HG03565 (cell line): ENCODE measurements at regions not wholly inside any gene's neighbourhood (a gene's known extent, or its start where the extent isn't known, plus 50 kb on each side); places are given as distances from the start of the nearest gene placed in this dataset.

ENCODE experiments used
- ATAC-seq: cut with Tn5 transposase; IDR thresholded peaks from one replicate; pipeline ENCODE4 v1.9.1; 2021; ENCODE audit warnings: mild to moderate bottlenecking, moderate library complexity; ENCODE audit not compliant: unreplicated experiment

DNA sequence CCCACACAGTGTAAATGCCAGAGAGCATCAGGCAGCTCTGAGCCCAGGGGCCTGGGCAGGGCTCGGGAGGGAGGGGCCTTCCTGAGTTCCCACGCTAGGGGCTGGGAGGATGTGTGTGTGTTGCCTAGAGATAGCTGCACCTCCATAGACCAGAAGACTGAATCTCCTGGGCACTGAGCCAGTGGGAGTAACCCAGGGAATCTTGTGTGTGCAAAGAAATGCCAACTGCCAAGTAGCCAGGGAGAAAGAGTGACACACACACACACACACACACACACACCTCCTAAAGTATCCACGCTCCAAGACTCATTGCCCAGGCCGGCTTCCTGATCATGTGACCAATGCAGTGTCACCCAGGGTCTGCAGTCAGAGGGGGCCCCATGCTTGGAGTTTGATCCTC, 166.2 kb upstream of the RPL38 start:
- ATAC-seq = no peak

DNA sequence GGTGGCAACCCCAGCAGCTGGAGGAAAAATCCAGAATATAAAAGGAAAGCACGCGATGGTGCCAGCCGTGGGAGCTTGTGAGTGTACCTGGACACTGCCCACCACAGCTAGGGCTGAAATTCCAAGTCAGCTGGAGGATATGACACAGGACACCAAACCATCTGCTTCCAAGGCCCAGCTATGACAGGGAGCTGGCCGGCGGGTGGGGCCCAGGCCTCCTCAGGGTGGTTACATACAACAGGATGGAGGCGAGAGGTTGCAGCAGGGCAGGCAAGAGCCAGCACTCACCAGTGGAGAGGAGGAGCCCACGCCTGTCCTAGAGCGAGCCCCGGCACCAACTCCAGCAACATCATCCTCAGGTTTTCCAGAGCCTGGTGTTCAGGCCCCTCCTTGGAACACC, 163.2 kb upstream of the RPL38 start:
- ATAC-seq = no peak

DNA sequence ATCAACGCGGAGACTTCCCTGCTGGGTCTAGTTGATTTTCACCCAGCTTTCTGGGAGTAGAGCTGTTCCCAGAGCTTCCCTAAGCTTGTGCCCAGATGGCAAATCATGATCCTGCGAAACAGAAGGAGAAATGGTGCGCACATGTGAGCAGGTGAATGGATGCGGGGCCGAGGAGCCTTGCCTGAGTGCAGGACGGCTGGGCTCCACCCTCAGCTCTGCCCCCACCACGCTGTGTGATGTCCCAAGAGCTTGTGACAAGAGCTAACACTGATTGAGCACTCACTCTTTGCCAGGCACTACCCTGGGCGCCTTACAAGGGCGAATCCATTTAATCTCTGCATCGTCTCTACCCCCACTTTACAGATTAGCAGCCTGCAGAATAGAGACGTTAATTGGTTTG, 162.7 kb upstream of the RPL38 start:
- ATAC-seq = no peak

DNA sequence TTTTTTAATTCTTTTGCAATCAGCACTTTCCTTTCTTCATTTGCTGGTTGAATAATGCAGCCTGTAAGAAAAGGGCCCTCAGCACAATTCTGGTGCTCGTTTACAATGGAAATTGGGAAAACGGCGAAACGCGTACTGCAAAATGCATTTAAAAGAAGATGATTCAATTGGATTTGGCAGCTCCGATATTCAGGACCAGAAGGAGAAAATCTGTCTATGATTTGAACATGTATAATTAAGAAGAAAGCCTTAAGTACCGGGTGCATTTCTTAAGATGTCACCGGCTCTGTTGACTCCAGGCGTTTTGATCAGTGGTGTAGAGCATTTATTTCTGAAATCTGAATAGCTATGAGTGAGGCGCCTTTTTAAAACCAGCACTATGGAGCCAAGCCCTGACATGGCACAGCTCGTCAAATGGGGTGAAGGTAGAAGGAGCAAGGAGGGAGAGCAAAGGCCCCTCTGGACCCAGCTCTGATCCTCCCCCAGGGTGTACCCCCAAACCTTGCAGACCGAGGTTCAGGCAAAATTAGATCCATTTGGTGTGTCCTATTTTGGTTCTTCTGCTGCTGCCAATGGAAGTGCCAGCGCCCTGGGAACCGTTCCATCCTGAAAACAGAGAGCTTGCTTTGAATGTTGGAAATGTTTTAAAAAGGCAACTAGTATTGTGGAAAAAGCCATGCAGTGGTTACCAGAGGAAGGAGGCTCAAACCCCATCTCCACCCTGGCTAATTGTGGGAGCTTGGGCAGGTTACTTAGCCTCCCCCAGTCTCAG, 161.4 kb upstream of the RPL38 start:
- no peak for ATAC-seq

DNA sequence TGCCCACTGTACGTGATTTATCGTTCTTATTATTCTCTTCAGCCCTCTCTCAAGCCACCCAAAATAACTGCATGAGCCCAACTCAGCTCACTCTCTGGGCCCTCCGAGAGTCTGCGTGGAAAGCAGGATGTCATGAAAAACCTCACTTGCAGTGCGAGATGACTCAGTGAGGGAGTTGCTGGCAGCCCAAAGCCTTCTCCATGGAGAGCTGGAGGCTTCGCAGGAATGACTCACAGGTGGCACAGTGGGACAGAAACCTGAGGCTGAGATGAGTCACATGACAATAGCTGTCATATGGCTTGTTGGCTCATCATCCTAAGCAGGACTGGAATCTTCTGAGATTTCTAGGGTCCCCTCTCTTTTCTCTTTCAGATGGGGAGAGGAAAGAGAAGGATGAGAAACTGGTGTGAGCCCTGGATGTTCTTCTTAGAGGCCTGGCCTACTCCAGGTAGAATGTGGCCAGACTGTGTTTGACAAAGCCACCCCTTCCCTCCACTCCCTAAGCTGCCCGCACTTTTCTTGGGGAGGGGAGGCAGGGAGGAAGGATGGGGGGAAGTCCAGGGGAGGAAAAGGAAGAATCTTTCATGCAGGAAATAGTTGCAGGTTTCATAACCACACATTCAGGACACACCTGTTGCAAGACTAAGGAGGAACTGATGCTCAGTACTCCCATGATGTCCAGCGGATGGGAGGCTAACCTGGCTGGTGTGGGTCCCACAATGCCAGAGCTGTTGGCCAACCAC, 160.6 kb upstream of the RPL38 start:
- no peak for ATAC-seq

DNA sequence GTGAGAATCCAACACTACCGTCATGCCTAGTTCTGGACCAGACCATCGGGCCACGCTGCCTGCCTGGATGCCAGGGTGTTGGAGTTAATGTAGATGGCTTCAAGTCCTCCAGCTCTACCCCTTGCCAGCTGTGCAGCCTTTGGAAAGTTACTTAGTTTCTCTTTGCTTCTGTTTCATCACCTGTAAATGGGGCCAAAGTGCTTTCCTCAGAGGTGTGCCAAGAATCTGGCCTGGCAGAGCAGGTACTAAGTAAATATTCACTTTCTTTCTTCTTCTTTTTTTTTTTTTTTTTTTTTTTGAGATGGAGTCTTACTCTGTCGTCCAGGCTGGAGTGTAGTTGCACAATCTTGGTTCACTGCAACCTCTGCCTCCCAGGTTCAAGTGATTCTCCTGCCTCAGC, 159.5 kb upstream of the RPL38 start:
- no peak for ATAC-seq

DNA sequence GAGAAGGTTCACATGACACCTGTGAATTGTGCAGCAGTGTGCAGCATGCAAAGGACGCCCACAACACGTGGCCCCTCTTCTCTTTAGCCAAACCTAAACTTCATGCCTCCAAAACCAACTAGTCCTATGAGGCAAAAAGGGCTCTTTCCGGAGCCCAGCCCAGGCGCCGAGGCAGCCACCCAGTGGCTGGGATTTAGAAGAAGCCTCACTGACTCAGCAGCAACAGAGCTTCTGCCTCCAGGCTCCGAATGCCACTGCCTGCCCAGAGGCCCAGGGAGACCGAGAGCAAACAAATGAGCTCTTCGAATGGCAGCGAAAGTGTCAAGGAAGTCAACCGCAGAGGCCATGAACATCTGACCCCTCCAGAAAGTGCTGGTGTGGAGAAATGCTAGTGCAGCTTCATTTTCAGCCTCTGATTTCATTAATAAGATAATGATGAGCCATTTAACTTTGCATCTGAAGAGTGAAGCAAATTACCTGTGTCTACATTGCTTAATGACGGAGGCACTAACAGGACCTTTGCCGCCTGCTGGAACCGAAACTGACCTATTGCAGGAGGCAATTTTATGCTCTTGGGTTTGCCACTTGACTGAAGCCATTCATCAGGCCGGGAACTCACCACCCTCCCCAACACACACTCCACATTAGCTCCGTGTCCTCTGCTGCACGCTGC, 157.7 kb upstream of the RPL38 start:
- ATAC-seq = no peak

DNA sequence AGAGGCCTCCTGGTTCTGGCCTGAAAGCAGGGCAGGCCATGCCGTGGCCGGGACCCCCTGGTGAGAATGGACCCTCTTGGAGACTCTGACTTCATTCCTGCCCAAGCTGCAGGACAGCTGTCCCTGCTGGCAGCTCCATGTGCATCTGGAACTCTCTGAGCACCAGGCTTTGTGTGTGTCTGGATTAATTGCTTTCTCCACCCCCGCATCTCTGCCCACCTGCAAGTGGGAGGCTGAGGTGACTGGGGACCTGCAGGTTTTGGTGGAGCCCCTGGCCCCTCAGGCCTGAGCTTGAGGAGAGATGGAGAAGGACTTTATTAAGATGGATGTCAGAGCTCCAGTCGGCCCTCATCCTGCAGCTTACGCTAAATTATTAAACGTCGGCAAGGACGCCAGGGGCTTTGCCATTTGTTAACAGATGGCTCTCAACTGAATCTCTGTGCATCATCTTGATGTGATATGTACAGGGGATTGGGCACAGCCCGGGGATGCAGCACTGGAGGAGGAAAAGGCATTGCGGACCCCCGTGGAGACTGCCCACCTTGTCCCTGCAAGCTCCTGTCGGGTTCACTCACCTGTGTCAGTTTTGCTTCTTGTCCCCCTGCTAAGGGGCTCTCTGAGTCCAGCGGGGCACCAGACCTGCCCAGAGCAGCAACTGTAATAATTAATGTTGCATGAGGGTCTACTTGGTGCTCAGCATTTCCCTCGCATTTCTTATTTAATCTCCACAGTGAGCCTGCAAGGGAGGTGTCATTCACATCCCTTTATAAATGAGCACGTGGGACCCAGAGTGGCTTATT, 154.1 kb upstream of the RPL38 start:
- no peak for ATAC-seq

DNA sequence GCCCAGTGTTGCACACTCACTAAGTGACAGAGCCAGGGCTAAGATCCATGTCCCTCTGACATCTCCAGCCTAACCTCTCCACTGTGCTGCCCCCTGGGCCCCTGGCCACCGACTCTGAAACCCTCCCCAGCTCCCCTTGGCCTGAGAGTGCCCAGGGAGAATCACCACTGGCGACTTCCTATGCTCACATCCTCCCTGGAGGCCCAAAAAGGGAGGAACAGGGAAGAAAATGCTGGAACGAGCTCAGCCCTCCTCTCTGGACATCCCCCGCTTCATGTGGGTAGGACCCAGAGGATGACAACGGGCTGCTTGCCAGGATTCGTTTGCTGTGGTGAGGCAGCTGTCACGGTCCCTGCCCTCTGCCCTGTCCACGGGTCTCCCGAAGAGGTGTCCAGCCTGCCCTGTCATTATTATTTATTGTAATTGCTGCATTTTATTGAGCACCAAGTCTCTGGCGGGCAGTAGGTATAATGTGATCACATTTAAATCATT, 153.5 kb upstream of the RPL38 start:
- ATAC-seq = no peak

DNA sequence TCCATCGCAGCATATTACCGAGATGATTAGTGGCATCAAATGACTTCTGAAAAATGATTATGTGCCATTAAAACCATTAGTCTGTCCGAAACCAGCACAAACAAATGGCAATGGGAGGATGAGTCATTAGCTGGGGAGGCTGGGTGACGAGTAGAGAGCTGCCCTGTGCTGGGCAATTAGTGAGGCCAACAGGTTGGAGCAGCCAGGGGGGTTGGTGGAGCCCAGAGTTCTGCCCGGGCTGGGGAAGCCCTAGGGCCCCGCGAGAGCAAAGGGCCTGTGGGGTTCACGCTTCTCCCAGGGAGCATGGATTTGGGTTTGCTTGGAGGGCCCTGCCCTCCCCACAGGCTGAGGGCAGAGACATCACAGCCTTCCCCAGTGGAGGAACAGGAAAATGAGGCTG, 152.1 kb upstream of the RPL38 start:
- ATAC-seq = no peak

DNA sequence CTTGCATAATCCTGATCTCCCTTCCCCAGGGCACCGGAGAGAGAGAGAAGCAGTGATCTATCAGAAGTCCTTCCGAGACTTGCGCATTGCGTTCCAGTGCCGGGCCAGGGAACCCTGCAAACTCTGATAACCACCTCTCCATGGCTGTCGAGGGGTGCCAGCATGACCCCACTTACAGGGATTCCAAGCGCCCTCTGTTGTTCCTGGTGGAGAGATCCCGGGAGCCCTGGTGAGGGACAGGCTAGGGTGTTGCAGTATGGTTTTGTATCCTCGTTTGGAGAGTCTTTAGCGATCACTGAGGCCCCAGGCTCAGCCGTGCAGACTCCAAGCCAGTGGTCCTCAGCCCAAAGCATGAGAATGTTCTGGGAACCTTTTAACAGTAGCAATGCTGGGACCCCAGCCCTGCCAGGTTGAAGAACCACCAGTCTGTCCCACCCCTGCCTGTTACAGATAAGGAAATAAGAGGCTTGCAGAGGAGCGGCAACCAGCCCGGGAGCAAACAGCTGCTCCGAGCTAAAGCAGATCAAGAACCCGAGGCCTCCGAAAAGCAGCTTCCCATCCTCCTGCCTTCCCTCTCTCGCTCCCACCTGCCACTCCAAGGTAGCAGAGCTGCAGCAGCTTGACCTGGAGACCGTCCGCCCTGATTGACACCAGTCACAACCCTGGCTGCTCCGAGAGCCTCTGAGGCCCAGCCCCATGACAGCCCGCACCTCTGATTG, 150.3 kb upstream of the RPL38 start:
- no peak for ATAC-seq

DNA sequence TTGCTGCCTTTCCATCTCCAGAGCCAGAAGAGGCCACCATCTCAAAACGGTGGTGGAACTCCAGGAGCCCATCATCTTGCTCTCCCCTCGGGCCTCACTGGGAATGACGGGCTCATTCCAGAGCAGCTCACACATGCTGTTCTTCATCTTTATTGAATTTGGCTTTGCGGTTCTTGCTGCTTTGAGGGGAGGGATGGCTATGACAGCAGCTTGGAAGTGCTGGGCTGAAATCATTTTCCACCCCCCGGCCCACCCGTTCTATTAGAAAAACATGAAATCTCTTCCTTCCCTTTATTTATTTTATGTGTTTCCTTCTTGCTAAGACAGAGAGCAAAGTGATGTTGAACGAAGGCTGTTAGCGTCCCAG, 149.8 kb upstream of the RPL38 start:
- no peak for ATAC-seq

DNA sequence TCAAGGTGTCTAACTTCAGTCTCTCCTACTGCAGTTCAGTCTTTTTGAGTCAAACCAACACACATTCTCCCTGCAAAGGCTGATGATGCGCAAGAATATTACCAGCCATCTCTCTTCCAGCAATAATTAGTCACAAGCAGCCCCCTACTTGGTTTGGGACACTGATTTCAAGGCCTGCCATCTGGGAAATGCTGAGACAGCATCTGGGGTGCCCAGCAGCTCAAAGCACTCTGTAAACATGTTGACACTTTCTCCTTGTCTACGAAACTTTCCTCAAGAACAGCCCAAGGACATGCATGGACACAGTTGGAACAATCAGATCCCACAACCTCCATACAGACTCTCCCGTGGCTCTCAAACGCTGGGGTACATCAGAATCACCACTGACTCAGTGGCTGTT, 149.2 kb upstream of the RPL38 start:
- no peak for ATAC-seq

DNA sequence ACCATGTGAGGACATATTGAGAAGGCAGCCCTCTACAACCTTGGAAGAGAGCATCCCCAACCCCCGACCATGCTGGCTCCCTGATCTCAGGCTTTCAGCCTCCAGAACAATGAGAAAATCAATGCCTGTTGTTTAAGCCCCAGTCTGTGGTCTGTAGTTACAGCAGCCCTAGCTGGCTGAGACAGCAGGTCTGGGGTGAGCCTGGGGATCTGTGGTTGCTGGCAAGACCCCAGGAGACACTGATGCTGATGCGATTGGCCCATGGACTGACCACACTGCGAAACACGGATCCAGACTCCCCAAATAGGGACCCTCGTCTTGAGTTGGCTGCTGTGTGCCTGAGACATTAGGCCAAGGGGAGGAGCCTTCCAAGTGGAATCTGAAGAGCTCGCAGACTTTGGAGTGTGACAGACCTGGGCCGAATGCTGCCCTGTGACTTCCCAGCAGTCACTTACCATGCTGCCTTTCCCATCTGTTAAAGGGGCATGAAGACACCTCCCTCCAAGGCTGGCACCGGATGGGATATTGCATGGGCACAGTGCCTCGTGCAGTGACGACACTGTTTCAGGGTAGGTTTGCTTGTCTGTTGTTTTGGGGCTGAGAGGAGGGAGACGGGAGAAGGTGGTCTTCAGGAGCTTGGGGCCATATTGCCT, 147.8 kb upstream of the RPL38 start:
- no peak for ATAC-seq

DNA sequence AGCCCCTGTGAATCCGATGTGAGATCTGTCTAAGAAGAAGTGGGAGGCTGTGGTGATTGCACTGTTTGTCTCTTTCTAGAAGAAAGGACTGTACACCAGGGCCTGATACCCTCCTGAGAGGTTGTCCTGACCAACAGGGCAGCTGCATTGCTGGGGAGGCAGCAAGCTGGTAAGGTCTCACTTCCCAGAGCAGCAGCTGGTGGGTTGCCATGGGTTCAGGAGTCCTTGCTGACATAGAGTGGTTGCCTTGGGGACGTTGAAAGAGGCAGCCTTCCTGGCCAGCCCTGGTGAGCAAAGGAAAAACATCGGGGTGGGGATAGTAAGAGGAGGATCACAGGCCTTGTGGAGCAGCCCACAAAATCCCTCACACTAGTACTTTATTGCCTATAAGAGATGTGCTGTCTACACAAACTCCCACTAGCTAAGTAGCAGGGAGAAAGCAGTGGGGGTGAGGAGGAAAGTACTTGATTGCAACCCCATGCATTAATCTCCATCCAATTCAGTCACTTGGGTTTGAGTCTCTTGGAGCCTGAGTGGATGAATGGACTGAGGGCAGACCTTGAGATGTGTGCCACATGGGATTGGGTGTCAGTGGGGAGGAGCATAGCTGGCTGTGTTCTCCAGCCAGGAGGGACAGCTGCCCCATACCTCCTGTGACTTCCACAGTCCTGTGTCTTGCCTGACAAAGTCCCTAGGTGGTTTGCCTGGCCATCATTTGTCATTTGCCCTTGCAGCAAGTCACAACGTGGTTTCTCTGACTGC, 143.8 kb upstream of the RPL38 start:
- ATAC-seq = no peak

DNA sequence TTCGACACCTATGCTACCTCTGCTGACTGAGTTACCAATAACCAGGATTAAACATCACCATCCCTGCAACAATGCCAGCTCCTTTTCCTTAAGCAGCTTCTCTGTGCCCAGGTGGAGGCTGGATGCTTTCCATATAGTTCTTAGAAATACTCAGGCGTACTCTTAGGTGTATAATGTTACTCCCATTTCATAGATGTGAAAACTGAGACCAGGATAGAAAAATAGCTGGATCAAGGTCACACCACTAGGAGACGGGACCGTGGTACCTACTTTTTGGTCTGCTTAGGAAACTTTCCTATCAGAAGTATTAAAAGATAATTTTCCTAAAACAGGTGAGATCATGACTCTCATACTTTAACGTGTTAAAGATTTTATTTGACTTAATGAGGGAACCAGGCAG, 141.7 kb upstream of the RPL38 start:
- ATAC-seq = no peak

DNA sequence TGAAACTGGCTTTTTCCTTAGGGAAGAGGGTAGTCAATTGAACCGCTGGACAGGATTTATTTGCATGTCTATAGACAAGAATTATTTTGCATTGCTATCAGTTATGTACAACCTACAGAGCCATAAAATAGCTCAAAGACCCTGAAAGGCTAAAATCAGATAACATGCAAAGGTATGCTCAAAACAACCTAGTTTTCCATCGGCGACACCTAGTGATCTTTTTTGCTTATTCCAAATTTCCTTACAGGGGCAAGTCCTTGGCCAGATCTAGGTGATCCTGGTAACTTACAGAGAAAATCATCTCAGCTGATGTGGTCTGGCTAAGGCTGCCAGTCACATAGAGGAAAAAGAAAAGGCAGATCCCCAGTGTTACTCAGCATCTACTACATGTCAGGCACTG, 141.2 kb upstream of the RPL38 start:
- ATAC-seq = no peak

DNA sequence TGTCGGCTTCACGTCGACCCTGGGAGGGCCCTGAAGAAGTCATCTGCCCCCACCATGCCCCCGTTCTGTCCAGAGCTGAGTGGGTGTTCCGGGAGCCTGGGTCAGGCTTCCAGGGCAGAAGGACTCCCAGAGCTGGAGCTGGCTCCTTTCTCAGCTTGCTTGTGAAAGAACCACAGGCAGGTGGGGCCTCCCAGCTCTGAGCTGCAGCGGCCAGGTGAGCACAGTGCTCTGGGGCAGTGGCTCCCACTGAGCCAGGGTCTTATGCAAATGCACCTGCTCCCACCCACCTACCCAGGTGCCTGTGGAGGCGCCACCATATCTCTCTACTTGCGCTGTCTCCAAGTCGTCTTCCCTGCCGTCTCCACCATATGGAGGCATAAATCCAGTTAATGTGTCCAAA, 140.0 kb upstream of the RPL38 start:
- ATAC-seq = no peak

DNA sequence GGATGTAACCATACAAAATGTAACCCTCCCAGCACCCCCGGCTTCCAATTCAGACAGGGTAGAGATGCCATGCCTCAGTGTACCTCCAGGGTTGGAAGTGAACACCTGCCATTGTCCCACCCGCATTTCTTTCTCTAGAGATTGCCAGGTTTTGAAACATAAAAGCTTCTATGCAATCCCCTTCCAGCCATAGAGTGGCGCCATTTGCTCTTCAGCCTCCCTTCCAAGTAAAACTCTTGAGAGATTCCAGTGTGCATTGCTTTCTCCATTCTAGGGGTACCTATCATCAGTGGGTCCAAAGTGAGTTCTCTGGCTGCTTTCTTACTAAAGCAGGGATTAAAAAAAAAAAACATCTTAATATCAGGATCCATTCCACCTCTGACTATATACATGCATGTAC, 133.1 kb upstream of the RPL38 start:
- no peak for ATAC-seq
